Left ventricle myocardium inferior (tissue), 1 donor: ENCODE measurements at regions not wholly inside any gene's neighbourhood (a gene's known extent, or its start where the extent isn't known, plus 50 kb on each side); places are given as distances from the start of the nearest gene placed in this dataset.
A peak's percentile ranks its signal among the peaks of the same experiment; 100 is the strongest.
"Not testable (repeated sequence)": the region's sequence is repeated elsewhere in the genome, so short reads cannot be mapped to it uniquely, and the experiment has no call there.

Experiments used
- DNase-seq: peaks from one replicate; pipeline ENCODE4 v3.0.0-alpha.2; 2020
- H3K27ac ChIP-seq: fragments of 200-600 bp; replicated peaks from 2 replicates; pipeline ENCODE4 v1.8.0; 2021
- H3K27me3 ChIP-seq: fragments of 200-600 bp; 2 replicates; pipeline ENCODE4 v1.8.0; 2021; ENCODE audit warnings: low read depth
- H3K36me3 ChIP-seq: fragments of 200-600 bp; 2 replicates; pipeline ENCODE4 v1.8.0; 2021
- H3K4me1 ChIP-seq: fragments of 200-600 bp; 2 replicates; pipeline ENCODE4 v1.8.0; 2021
- H3K4me3 ChIP-seq: fragments of 200-600 bp; 2 replicates; pipeline ENCODE4 v1.8.0; 2021; ENCODE audit warnings: mild to moderate bottlenecking, moderate library complexity
- H3K9me3 ChIP-seq: fragments of 200-600 bp; replicated peaks from 2 replicates; pipeline ENCODE4 v1.8.0; 2021
- intact Hi-C: fragments of 100-400 bp; cut with micrococcal nuclease; formaldehyde crosslinking; loops from one replicate; pipeline ENCODE4 v1.11.0; 2022
- TF ChIP-seq, protein P1 (sequence below): fragments of 200-600 bp; IDR thresholded peaks from 2 replicates; pipeline ENCODE4 v1.8.0; 2021; ENCODE audit warnings: antibody characterized with exemption, mild to moderate bottlenecking, borderline replicate concordance
- donor health status: DM: no; HTN: yes; CAD: no; lungs with severe emphysema.

- Histone ChIP-seq H3K27me3 (no peaks in the 10 kb centered on the region), H3K36me3 (no peaks in the 10 kb centered on the region), H3K4me1 (peaks cover 18% of the 10 kb centered on the region), H3K9me3 (peaks cover 17% of the 10 kb centered on the region), H3K4me3 (no peak overlapping the region), H3K27ac (peak overlapping the region; percentile 42)
- TF ChIP-seq, protein P1, sequence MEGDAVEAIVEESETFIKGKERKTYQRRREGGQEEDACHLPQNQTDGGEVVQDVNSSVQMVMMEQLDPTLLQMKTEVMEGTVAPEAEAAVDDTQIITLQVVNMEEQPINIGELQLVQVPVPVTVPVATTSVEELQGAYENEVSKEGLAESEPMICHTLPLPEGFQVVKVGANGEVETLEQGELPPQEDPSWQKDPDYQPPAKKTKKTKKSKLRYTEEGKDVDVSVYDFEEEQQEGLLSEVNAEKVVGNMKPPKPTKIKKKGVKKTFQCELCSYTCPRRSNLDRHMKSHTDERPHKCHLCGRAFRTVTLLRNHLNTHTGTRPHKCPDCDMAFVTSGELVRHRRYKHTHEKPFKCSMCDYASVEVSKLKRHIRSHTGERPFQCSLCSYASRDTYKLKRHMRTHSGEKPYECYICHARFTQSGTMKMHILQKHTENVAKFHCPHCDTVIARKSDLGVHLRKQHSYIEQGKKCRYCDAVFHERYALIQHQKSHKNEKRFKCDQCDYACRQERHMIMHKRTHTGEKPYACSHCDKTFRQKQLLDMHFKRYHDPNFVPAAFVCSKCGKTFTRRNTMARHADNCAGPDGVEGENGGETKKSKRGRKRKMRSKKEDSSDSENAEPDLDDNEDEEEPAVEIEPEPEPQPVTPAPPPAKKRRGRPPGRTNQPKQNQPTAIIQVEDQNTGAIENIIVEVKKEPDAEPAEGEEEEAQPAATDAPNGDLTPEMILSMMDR: no peak
- intact Hi-C loops: no loop called here
- DNase-seq: no peak
Measured at GRCh38 chr3:81823882-81824395, 62.5 kb upstream of the GBE1 start.

- Histone ChIP-seq H3K4me3 (no peak overlapping the region), H3K27ac (peak overlapping the region; percentile 42), H3K36me3 (no peaks in the 10 kb centered on the region), H3K27me3 (no peaks in the 10 kb centered on the region), H3K4me1 (peaks cover 18% of the 10 kb centered on the region), H3K9me3 (peaks cover 25% of the 10 kb centered on the region)
- intact Hi-C loops: no loop called here
- TF ChIP-seq, protein P1: no peak
- DNase-seq: no peak
Measured at GRCh38 chr3:81823086-81823485, 61.6 kb upstream of the GBE1 start.

GRCh38 chr3:81816473-81817250 lies 55.2 kb upstream of the GBE1 start:
- peak overlapping the region; percentile 42 for H3K27ac ChIP-seq
- intact Hi-C loops: no loop called here
- H3K27me3 ChIP-seq: no peaks in the 10 kb centered on the region
- peaks cover 28% of the 10 kb centered on the region for H3K9me3 ChIP-seq
- peaks cover 12% of the 10 kb centered on the region for H3K4me1 ChIP-seq
- TF ChIP-seq, protein P1: no peak
- H3K4me3 ChIP-seq: no peak overlapping the region
- DNase-seq: no peak
- no peaks in the 10 kb centered on the region for H3K36me3 ChIP-seq

- H3K27ac ChIP-seq, H3K36me3 ChIP-seq, DNase-seq, H3K9me3 ChIP-seq, H3K4me1 ChIP-seq, intact Hi-C loops, H3K4me3 ChIP-seq, H3K27me3 ChIP-seq: not testable (repeated sequence)
Measured at GRCh38 chr3:81812098-81812497, 50.7 kb upstream of the GBE1 start.
